ENCODE measurements at regions not wholly inside any gene's neighbourhood (a gene's known extent, or its start where the extent isn't known, plus 50 kb on each side); places are given as distances from the start of the nearest gene placed in this dataset.
"Not testable (repeated sequence)": the region's sequence is repeated elsewhere in the genome, so short reads cannot be mapped to it uniquely, and the experiment has no call there.

GRCh38 chr17:83204736-83205386 lies 125.5 kb downstream of the METRNL start:
- not testable (repeated sequence) for H3K4me3 Mint-ChIP-seq; H3K36me3 Mint-ChIP-seq; H3K27ac Mint-ChIP-seq; H3K27me3 Mint-ChIP-seq; ATAC-seq (replicated peaks); H3K9me3 Mint-ChIP-seq; DNase-seq
- peaks cover 29 to 38% of the 10 kb centered on the region in 2 donors for H3K4me1 Mint-ChIP-seq

- Mint-ChIP-seq H3K27ac (peak overlapping the region; percentile 42), H3K4me1 (peaks cover 22 to 31% of the 10 kb centered on the region in 2 donors)
- ATAC-seq (replicated peaks); H3K27me3 Mint-ChIP-seq; H3K4me3 Mint-ChIP-seq; H3K36me3 Mint-ChIP-seq; H3K9me3 Mint-ChIP-seq: not testable (repeated sequence)
- DNase-seq = peak; percentile 77
Observed at GRCh38 chr17:83205387-83206035, 126.1 kb downstream of the METRNL start.

- H3K4me1 Mint-ChIP-seq = peaks cover 19 to 26% of the 10 kb centered on the region in 2 donors
- H3K4me3 Mint-ChIP-seq; ATAC-seq (replicated peaks); DNase-seq; H3K27me3 Mint-ChIP-seq; H3K9me3 Mint-ChIP-seq; H3K36me3 Mint-ChIP-seq: not testable (repeated sequence)
- peak overlapping the region; percentile 42 for H3K27ac Mint-ChIP-seq
Observed at GRCh38 chr17:83206036-83206394, 126.6 kb downstream of the METRNL start.

DNA sequence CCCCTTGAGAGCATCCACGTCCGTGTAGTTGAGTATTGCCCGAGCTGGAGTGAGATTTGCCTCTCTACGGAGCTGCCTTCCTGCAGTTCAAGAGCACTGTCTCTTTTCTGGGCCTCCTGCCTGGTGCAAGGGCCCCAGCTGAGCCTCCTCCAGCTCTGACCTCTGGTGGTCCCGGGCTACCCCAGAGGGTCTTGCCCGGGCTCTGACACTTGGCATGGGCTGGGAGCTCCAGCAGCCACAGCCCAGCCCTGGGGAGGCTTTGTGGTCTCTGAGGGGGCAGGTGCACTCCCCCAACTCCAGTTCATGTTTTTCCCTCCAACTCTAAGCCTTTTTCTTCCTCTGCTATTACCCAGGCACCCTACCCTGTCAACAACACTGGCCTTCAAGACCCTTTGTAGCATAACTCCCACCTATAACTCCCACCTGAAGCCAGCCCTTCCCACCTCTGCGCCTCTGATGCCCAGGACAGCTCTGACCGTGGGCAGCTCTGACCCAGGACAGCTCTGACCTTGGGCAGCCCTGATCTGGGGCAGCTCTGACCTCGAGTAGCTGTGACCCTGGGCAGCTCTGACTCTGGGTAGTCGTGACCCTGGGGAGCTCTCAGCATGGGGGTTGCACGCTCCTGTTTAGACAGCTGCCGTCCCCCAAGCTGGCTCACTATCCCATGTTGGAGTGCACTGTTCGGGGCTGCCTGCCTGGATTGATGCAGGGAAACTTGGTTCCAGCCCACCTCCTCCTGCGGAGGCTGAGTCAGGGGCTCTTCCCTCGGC lies 127.6 kb downstream of the METRNL start:
- H3K9me3 Mint-ChIP-seq; ATAC-seq (replicated peaks); H3K4me3 Mint-ChIP-seq; DNase-seq; H3K27me3 Mint-ChIP-seq; H3K27ac Mint-ChIP-seq; H3K36me3 Mint-ChIP-seq: not testable (repeated sequence)
- peaks cover 11 to 16% of the 10 kb centered on the region in 2 donors for H3K4me1 Mint-ChIP-seq

- not testable (repeated sequence) for H3K4me1 Mint-ChIP-seq; H3K36me3 Mint-ChIP-seq; H3K27ac Mint-ChIP-seq; H3K4me3 Mint-ChIP-seq; H3K9me3 Mint-ChIP-seq; H3K27me3 Mint-ChIP-seq; DNase-seq; ATAC-seq (replicated peaks)
Observed at GRCh38 chr17:83247001-83247400, 167.6 kb downstream of the METRNL start.

Measured in stimulated activated naive B cell treated with anti-CD40 and anti-IgM and Interleukin-4, amounts not matched to agents 10 μg/mL and 1 μg/mL and 100 μg/mL, for 72 hours (primary cell).